GM18507 (cell line): ENCODE measurements at regions not wholly inside any gene's neighbourhood (a gene's known extent, or its start where the extent isn't known, plus 50 kb on each side); places are given as distances from the start of the nearest gene placed in this dataset.

Source experiments
- DNase-seq: peaks from one replicate; pipeline ENCODE4 v3.0.0; 2011; ENCODE audit warnings: low read depth; ENCODE audit not compliant: insufficient read length; ENCODE audit errors: extremely low spot score
- FAIRE-seq: peaks from 2 replicates; lab custom pipeline; 2011; peaks lifted over from hg19 to GRCh38; lab: Jason Lieb, UNC

- DNase-seq: peak; percentile 25
- FAIRE-seq: peak; percentile 79
Observed at GRCh38 chr12:93245543-93245942, 132.2 kb upstream of the NUDT4 start.

DNA sequence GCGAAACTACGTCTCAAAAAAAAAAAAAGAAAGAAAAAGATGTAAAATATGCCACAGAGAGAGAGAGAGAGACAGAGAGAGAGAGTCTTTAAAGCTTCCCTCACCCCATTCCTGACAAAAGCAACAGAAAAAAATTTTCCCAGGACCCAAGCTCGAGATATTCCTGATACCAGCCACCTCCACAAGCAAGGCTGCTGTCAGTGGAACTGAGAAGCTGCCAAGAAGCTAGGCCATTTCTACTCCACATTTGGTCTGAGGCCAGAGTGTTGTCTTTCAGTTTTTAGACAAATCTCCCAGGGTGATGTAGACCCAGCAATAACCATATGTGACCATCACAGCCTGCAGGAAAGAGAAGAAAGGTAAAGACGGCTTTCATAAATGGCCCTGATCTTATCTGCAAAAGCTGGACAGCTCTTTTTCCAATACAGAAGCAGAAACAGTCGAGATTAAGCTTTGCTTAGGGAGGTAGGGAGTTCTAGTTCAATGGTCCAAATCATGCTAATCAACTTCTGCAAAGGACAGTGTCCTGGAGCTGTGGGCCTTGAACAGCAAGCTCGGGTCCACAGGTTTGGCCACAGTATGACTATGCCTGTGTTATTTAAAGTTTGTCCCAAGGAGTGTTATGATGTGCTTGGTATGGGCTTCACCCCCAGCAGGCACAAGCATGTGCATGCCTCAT is 130.3 kb upstream of the NUDT4 start:
- DNase-seq (no peak), FAIRE-seq (peak; percentile 24)

- no peak for FAIRE-seq
- DNase-seq: no peak
Observed at GRCh38 chr12:93252221-93252620, 125.5 kb upstream of the NUDT4 start.

GRCh38 chr12:93254911-93255310 is 122.8 kb upstream of the NUDT4 start:
- FAIRE-seq: no peak
- DNase-seq: no peak

DNA sequence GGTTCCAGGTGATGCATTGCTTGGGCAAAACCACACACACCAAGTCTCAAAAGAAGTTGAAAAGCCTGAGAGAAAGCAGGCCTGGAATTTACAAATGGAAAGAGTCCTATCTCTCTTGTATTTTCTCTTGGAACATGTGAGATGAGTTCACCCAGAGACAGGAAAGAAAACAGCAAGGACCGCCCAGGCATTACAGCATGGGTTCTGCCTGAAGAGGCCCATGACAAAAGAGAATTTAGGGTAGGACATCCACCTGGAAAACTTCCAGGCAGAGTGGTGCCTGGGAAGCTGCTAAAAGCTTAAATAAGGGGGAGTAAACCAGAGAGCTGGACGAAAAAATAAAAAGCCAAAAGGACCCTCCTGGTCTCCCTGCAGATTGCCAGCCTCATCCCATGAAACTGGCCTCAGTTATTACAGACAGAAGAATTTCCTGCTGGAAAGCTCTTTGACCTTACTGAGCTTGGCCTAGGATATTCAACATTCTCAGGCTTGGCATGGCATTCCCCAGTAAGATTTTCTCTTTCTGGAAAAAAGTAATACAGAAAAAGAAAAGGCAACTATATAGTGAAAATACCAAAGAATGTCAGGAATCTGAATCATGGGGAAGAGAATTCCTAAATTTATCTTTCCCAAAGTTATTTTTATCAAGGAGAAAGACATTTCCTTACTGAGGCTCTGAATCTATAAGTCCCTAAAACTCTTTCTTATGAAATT is 121.3 kb upstream of the NUDT4 start:
- DNase-seq: no peak
- no peak for FAIRE-seq

DNA sequence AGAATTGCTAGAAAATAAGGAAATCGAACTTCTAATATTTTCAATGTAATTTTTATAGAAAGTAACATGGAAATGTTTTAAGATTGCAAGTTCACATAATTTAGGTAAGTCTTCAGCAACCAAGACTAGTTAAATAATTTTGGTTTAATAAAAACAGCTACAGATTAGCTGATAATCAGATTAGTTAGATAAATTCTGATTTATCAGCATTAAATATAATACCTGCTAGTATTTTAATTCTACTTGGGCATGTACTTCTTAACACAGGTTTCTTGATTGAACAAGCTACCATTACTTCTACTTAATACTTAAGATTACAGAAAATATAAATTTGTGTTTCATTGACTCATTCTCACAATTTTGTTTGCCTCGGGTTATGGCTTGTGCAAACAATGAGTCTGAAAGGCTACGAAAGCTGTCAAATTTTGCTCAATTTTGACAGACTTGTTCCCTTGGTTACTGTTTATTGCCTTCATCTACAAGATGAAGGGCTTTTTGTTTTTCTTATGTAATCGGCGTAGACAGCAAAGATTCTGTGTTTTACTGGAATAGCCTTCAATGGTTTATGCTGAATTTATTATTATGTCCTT is 116.1 kb upstream of the NUDT4 start:
- FAIRE-seq (no peak), DNase-seq (no peak)

DNA sequence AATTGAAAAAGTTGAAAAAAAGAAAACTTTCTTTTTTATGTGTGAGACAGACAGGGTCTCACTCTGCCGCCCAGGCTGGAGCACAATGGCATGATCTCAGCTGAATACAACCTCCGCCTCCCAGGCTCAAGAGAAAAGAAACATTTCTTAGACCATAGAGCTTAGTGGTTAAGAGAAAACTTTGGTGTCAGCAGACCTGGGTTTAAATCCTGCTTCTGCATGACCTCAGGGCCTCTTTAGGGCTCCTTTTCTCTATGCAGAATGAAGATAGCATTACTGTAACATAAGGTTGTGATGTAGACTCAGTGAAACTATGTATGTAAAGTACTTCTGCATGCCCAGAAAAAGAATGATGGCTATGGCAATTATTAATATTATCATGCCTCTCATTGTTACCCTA is 104.7 kb upstream of the NUDT4 start:
- DNase-seq: no peak
- FAIRE-seq: no peak

DNA sequence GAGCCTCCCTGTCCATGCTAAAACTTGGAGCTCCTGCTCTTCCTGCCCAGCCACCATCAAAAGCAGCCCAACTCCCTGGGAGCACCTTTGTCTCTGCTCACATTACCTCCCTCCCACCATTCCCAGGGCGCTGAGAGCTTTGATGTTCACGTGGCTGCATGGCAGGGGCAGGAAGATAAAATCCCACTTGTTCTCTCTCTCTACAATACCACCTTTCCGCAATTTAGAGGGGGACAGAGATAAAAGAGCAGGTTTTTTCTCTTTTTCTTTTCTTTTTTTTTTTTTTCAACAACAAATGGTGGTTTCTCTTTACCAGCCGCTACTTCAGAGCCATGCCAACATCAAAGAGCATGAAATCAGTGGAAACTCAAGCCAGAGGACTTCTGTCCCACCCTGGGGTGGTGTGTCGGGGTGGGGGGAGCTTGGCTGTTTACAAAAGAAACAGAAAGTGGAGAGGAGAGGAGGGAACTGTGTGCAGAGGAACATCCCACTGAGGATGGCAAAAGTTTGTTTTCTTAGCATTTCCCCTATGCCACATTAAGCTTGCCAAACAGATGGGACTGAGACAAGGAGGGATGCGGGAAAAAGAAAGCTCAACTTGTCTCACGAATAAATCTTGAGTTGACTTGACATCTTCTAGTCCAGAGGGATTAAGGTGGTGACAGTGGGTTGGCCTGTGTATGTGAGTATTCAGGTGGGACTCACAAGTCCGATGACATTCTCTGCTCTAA is 103.7 kb upstream of the NUDT4 start:
- DNase-seq (no peak), FAIRE-seq (no peak)

DNA sequence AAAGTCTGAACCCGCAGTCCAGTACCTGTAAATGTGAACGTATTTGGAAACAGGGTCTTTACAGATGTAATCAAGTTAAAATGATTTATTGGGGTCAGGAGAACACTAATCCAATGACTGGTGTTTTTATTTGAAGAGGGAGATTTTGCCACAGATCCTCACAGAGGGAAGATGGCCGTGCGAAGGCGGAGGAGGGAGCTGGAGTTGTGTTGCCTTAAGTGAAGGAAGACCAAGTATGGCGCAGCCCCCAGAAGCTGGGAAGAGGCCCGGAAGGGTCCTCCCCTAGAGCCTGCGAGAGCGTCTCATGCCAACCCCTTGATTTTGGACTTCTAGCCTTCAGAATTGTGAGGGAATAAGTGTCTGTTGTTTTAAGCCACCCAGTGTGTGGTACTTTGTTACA is 102.8 kb upstream of the NUDT4 start:
- DNase-seq (no peak), FAIRE-seq (no peak)

- FAIRE-seq (no peak), DNase-seq (no peak)
Observed at GRCh38 chr12:93275589-93275988, 102.1 kb upstream of the NUDT4 start.

GRCh38 chr12:93279565-93280412 is 97.9 kb upstream of the NUDT4 start:
- DNase-seq (no peak), FAIRE-seq (no peak)

DNA sequence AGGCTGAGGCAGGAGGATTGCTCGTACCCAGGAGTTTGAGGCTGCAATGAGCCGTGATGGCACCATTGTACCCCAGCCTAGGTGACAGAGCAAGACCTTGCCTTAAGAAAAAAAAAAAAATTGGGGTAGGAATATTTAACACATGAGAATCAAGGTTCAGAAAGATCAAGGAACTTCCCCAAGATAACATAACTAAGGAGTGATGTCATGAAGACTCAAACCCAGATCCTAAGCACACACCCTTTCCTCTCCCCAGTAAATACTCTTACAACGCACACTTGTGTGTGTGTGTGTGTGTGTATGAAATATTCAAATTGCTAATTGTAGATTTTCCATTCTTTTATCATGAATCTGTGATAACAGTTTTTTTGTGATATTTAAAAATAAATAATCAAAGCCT is 90.6 kb upstream of the NUDT4 start:
- FAIRE-seq: no peak
- no peak for DNase-seq

GRCh38 chr12:93288626-93289025 is 89.1 kb upstream of the NUDT4 start:
- no peak for DNase-seq
- no peak for FAIRE-seq

DNA sequence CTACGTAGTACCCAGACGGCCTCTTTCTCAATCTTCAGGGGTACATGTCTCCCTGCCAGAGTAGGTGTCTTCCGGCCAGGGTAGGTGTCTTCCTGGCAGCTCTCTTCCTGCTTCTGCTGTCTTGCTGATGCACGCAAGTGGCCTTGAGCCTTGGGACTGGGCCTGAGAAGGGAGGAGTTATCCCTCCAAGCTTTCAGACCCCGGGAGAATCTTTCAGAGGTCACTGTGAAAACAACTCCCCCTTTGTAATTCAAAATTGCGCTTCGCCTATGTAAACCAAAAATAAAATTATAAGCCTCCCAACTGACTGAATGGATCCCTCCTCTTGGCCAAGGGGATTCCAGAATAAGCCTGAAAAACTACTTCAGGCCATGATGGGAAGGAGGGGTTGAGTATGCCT is 87.3 kb upstream of the NUDT4 start:
- FAIRE-seq (no peak), DNase-seq (no peak)

DNA sequence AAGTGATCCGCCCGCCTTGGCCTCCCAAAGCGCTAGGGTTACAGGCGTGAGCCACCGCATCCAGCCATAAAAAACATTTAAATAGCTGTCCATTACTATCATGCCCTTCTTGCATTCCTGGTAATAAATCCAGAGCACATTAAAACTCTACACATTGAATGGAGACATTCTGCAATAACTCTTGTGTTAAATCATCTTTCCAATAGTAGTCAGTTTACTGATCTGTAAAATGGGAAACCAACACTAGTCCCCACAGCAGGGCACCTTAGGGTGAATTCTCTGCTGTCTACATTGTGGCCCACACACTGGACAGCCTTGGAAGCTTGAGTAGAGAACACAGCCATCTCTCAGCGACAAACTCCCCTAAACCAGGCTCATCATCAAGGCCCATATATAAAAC is 85.5 kb upstream of the NUDT4 start:
- FAIRE-seq (no peak), DNase-seq (no peak)

GRCh38 chr12:93292731-93293566 is 84.8 kb upstream of the NUDT4 start:
- DNase-seq (no peak), FAIRE-seq (no peak)

DNA sequence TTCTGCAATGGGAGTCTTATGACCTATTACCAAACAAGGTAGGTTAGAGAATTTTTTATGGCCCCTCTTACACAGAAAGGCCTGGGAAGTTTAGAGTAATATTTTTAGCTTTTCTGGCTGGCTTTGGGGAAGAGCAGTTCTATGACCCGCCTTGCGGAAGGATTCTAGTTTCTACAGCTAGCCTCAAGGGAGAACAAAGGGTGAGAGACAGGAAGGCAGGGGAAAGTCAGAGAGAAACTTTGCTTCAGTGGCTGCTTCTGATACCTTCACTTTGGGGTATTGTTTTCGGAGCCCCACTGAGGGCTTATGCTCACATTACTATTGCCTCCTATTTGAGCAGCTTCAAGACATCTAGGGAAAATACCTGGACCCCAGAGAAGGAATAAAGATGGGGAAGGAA is 80.7 kb upstream of the NUDT4 start:
- DNase-seq (peak; percentile 25), FAIRE-seq (peak; percentile 97)

- FAIRE-seq (no peak), DNase-seq (no peak)
Observed at GRCh38 chr12:93297536-93297935, 80.2 kb upstream of the NUDT4 start.
